Stomach (tissue), 8 donors: ENCODE measurements at regions not wholly inside any gene's neighbourhood (a gene's known extent, or its start where the extent isn't known, plus 50 kb on each side); places are given as distances from the start of the nearest gene placed in this dataset.

ENCODE experiments used
- DNase-seq, 2 donors: peaks; one replicate each; pipeline versions ENCODE4 v3.0.0 to v3.0.0-alpha.2; 2013 to 2019
- H3K27ac ChIP-seq, 5 donors: fragments of 200-600 bp in 4 of 5; sonication (generic) in 4 of 5; one replicate each; pipeline ENCODE4 v1.5.1; 2013 to 2019; ENCODE audit warnings: mild to moderate bottlenecking in 1 of 5, moderate library complexity in 1 of 5
- H3K27me3 ChIP-seq, 3 donors: fragments of 200-600 bp; sonication (generic); one replicate each; pipeline ENCODE4 v1.5.1; 2017 to 2019; ENCODE audit warnings: mixed run types in 1 of 3
- H3K36me3 ChIP-seq, 4 donors: fragments of 200-600 bp; sonication (generic); 1 replicate in 3 of 4; 2 replicates in 1 of 4; pipeline ENCODE4 v1.5.1; 2016 to 2019
- H3K4me1 ChIP-seq, 4 donors: fragments of 200-600 bp; sonication (generic); one replicate each; pipeline ENCODE4 v1.5.1; 2016 to 2019
- H3K4me3 ChIP-seq, 4 donors: fragments of 200-600 bp; sonication (generic) in 3 of 4; one replicate each; pipeline ENCODE4 v1.5.1; 2016 to 2019; ENCODE audit warnings: mild to moderate bottlenecking in 1 of 4
- H3K9me3 ChIP-seq, 4 donors: fragments of 200-600 bp; sonication (generic); one replicate each; pipeline ENCODE4 v1.5.1; 2016 to 2019
- EP300 ChIP-seq: sonication (generic); formaldehyde crosslinking; IDR thresholded peaks from one replicate; pipeline ENCODE4 v1.6.1; 2017; ENCODE audit warnings: antibody characterized with exemption
- POLR2A ChIP-seq, 4 donors: fragments of 450-650 bp; IDR thresholded peaks; one replicate each; pipeline ENCODE4 v1.6.1; 2016; ENCODE audit warnings: antibody characterized with exemption in 4 of 4, control low read depth in 2 of 4, mild to moderate bottlenecking in 1 of 4, moderate library complexity in 1 of 4
- POLR2AphosphoS5 ChIP-seq, 3 donors: sonication (generic); formaldehyde crosslinking; IDR thresholded peaks; one replicate each; pipeline ENCODE4 v1.6.1; 2016; ENCODE audit warnings: antibody characterized with exemption in 3 of 3
- WGBS, 5 donors: extraction: QIAGEN DNeasy Blood & Tissue Kit in 3 of 5; methylation state at CpG; one replicate each; pipeline versions ENCODE4 v1.1.5 to v1.1.7; 2013 to 2018; 5-methylcytosine and 5-hydroxymethylcytosine counted together
- intact Hi-C: fragments of 100-400 bp; cut with DNase I; formaldehyde crosslinking; loops from one replicate; pipeline ENCODE4 v1.15.1; 2023; ENCODE audit warnings: low total_unique reads
- TF ChIP-seq, protein P1 (sequence below), 7 experiments: fragments of 450-650 bp in 4 of 7; fragments of 200-600 bp in 3 of 7; sonication (generic) in 3 of 7; IDR thresholded peaks; one replicate each; pipeline ENCODE4 v1.5.1; 2016 to 2019; ENCODE audit warnings: antibody characterized with exemption in 7 of 7, control low read depth in 2 of 7, mild to moderate bottlenecking in 1 of 7
- donor health status: healthy with polysubstance abuse.
- donor health status: Bipolar disorder and iron deficiency.
- donor health status: healthy.

DNA sequence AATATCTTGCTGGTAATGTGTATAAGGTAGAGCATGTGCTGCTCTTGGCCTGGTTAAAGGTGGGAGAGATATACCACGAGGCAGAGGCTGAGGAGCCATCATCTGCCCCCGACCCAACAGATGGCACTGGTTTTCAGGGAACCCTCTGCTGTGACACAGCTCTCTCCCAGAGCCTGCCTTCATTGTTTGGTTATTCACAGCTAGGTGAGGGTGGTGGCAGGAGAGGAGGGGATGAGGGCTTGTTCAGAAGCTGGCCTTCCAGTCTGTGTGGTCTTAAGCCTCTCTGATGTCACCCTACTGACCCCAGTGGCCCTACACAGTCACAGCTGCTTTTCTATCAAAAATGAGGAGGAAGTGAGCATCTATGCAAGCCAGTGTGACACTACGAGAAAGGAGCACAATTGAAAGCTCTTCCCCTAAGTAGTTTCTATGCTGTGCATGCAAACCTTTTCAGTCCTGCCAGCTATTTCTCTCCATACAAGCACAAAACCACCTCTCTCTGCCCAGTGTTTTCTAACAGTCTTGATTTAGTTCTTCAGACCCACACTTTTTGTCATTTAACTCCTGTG, 258.4 kb upstream of the AGTR1 start:
- no peak for TF ChIP-seq POLR2A (IDR thresholded peaks at IDR 0.05)
- TF ChIP-seq, protein P1, sequence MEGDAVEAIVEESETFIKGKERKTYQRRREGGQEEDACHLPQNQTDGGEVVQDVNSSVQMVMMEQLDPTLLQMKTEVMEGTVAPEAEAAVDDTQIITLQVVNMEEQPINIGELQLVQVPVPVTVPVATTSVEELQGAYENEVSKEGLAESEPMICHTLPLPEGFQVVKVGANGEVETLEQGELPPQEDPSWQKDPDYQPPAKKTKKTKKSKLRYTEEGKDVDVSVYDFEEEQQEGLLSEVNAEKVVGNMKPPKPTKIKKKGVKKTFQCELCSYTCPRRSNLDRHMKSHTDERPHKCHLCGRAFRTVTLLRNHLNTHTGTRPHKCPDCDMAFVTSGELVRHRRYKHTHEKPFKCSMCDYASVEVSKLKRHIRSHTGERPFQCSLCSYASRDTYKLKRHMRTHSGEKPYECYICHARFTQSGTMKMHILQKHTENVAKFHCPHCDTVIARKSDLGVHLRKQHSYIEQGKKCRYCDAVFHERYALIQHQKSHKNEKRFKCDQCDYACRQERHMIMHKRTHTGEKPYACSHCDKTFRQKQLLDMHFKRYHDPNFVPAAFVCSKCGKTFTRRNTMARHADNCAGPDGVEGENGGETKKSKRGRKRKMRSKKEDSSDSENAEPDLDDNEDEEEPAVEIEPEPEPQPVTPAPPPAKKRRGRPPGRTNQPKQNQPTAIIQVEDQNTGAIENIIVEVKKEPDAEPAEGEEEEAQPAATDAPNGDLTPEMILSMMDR (IDR thresholded peaks at IDR 0.05), result no peak
- TF ChIP-seq POLR2AphosphoS5 (IDR thresholded peaks at IDR 0.05), result no peak
- no peak for TF ChIP-seq EP300
- intact Hi-C loops, result no loop called here
- DNase-seq, result no peak
- H3K4me1 ChIP-seq, result no peaks in the 10 kb centered on the region
- no peak overlapping the region for H3K4me3 ChIP-seq
- H3K9me3 ChIP-seq, result peaks cover 0 to 4% (median 0%) of the 10 kb centered on the region in 4 donors
- no peaks in the 10 kb centered on the region for H3K36me3 ChIP-seq
- no peaks in the 10 kb centered on the region for H3K27me3 ChIP-seq
- 49 to 69% (median 63%) methylated on average over 3 of the region's 3 CpGs for WGBS, 5 donors
- H3K27ac ChIP-seq, result no peak overlapping the region

DNA sequence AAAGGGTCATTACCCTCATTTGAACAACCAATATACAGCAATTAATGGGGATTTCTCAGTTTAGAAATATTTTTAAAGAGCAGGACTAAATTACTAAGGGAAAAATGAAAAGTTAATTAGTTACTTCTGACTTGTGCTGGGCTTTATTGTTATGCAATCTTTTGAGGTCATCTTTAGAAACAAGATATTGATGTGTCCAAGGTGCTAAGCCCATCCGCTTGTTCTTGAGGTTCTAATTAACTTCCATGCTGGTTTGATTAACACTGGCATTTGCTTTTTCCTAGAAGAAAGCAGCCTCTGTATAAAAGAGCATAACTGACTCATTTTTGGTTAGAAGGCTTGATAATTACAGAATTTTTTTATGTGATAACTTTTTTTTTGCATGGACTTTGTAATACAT, 256.5 kb upstream of the AGTR1 start:
- no peaks in the 10 kb centered on the region for H3K36me3 ChIP-seq
- no peak for TF ChIP-seq POLR2A (IDR thresholded peaks at IDR 0.05)
- no peak for TF ChIP-seq POLR2AphosphoS5 (IDR thresholded peaks at IDR 0.05)
- TF ChIP-seq, protein P1 (IDR thresholded peaks at IDR 0.05), result no peak
- TF ChIP-seq EP300, result no peak
- no peak overlapping the region for H3K4me3 ChIP-seq
- no peaks in the 10 kb centered on the region for H3K4me1 ChIP-seq
- intact Hi-C loops, result no loop called here
- no peak for DNase-seq
- H3K9me3 ChIP-seq, result peaks cover 0 to 4% (median 0%) of the 10 kb centered on the region in 4 donors
- no peak overlapping the region for H3K27ac ChIP-seq
- H3K27me3 ChIP-seq, result no peaks in the 10 kb centered on the region
- WGBS, 5 donors, result 84 to 92% (median 88%) methylated on average over 1 of the region's 1 CpG

DNA sequence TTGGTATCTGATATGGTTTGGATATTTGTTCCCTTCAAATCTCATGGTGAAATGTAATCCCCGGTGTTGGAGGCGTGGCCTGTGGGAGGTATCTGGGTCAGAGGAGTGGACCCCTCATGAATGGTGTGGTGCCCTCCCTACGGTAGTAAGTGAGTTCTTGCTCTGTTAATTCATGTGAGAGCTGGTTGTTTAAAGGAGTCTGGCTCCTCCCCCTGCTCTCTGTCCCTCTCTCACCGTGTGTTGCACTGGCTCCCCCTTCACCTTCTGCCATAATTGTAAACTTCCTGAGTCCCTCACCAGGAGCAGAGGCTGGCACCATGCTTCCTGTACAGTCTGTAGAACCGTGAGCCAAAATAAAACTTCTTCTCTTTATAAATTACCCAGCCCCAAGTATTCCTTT, 246.9 kb upstream of the AGTR1 start:
- no peaks in the 10 kb centered on the region for H3K27me3 ChIP-seq
- peak; percentile 26 to 69 for DNase-seq
- 13 to 28% (median 20%) methylated on average over 5 of the region's 5 CpGs for WGBS, 5 donors

DNA sequence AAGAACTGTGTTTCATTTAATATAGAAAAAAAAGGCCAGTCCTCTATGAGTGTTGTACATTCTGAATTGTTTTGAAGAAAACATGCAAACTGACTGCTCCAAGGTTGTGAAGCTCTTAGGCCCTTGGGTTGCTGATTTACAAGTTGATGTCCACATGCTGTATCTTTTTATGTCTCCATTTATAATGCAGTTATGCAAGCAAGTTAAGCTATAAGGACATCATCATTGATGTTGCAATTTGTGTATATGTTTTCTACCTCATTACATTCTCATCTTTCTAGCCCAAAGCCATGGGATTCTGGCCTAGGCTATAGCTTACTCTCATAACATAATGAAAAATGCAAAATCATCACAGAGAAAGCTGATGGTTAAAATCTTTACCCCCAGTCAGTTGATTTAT, 245.7 kb upstream of the AGTR1 start:
- Histone ChIP-seq H3K9me3 (no peaks in the 10 kb centered on the region), H3K27ac (no peak overlapping the region), H3K36me3 (no peaks in the 10 kb centered on the region), H3K4me3 (no peak overlapping the region), H3K4me1 (peaks cover 0 to 18% (median 3%) of the 10 kb centered on the region in 4 donors), H3K27me3 (no peaks in the 10 kb centered on the region)
- no peak for DNase-seq
- no peak for TF ChIP-seq EP300
- no peak for TF ChIP-seq POLR2AphosphoS5 (IDR thresholded peaks at IDR 0.05)
- TF ChIP-seq POLR2A (IDR thresholded peaks at IDR 0.05), result no peak
- TF ChIP-seq, protein P1 (IDR thresholded peaks at IDR 0.05), result no peak
- intact Hi-C loops, result no loop called here

More for the DNA sequence above, 246.9 kb upstream of the AGTR1 start:
- H3K4me1 ChIP-seq, result peaks cover 0 to 18% (median 3%) of the 10 kb centered on the region in 4 donors
- H3K9me3 ChIP-seq, result no peaks in the 10 kb centered on the region
- H3K27ac ChIP-seq, result peak overlapping the region in 2 of 5 donors; percentile 20 to 39
- no peak for TF ChIP-seq POLR2AphosphoS5 (IDR thresholded peaks at IDR 0.05)
- TF ChIP-seq, protein P1 (IDR thresholded peaks at IDR 0.05), result no peak
- TF ChIP-seq EP300, result no peak
- no peak for TF ChIP-seq POLR2A (IDR thresholded peaks at IDR 0.05)
- H3K36me3 ChIP-seq, result no peaks in the 10 kb centered on the region
- intact Hi-C loops, result no loop called here
- no peak overlapping the region for H3K4me3 ChIP-seq
